ENCODE measurements at regions not wholly inside any gene's neighbourhood (a gene's known extent, or its start where the extent isn't known, plus 50 kb on each side); places are given as distances from the start of the nearest gene placed in this dataset.

DNA sequence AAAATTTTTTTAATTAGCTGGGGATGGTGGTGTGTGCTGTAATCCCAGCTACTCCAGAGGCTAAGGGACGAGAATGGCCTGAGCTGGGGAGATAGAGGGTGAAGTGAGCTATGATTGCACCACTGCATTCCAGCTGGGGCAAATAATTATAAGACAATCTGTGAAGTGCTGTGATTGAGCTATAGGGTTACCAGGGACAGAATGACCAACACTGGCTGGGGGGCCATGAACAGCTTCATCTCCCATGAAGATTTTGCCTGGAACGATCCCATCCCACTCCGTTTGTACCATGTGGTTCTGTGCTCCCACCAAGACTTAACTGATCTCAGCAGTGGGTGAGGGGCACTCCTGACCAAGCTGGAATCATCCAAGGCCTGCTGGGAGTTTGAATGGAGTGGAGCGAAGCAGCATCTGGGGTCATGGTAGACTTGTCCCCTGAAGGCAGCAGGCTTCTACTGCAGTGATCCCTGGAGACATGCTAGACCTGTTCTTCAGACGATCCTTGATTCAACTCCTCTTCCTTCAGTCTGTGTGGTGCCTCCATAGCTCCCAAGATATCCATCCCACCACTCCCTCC is 53.6 kb upstream of the CTPS1 start:
- no peak overlapping the region for H3K27ac ChIP-seq
- H3K4me3 ChIP-seq = no peak overlapping the region
- ATAC-seq (no peak), DNase-seq (no peak)
- TF ChIP-seq, protein P1, sequence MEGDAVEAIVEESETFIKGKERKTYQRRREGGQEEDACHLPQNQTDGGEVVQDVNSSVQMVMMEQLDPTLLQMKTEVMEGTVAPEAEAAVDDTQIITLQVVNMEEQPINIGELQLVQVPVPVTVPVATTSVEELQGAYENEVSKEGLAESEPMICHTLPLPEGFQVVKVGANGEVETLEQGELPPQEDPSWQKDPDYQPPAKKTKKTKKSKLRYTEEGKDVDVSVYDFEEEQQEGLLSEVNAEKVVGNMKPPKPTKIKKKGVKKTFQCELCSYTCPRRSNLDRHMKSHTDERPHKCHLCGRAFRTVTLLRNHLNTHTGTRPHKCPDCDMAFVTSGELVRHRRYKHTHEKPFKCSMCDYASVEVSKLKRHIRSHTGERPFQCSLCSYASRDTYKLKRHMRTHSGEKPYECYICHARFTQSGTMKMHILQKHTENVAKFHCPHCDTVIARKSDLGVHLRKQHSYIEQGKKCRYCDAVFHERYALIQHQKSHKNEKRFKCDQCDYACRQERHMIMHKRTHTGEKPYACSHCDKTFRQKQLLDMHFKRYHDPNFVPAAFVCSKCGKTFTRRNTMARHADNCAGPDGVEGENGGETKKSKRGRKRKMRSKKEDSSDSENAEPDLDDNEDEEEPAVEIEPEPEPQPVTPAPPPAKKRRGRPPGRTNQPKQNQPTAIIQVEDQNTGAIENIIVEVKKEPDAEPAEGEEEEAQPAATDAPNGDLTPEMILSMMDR (IDR thresholded peaks at IDR 0.05) = no peak
- TF ChIP-seq POLR2A (IDR thresholded peaks at IDR 0.05) = no peak
- H3K36me3 ChIP-seq (replicated peaks in 1 of 2; ENCODE audit: insufficient read depth in 1 of 2, low read depth in 2 of 2) = no peaks in the 10 kb centered on the region
- H3K4me1 ChIP-seq = peaks cover 31% of the 10 kb centered on the region
- no peaks in the 10 kb centered on the region for H3K9me3 ChIP-seq
- no peaks in the 10 kb centered on the region for H3K27me3 ChIP-seq
- intact Hi-C loops (cut with DNase I) = no loop called here
- WGBS, 2 donors = 67 to 81% methylated on average over 5 of the region's 5 CpGs

DNA sequence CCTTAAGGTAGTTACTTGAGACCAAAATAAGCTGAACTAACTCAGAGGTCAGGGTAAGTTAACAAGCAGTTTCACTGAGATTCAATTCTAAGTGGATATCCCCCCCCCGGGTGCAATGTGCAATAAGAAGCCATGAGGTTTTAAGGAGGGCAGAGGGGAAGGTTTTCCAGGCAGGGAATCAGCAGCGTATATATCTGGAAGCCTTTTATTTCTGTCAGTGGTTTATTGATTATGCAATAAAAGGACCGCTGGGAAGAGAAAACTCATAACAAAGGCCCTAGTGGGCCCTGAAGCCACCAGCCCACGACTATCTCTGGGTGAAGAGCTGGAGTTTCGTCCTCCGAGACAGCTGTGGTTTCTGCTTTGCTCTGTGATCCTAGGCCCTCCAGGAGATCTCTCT is 53.1 kb upstream of the CTPS1 start:
- Histone ChIP-seq H3K36me3 (replicated peaks in 1 of 2; ENCODE audit: insufficient read depth in 1 of 2, low read depth in 2 of 2) (no peaks in the 10 kb centered on the region), H3K9me3 (no peaks in the 10 kb centered on the region), H3K27me3 (no peaks in the 10 kb centered on the region), H3K4me3 (no peak overlapping the region), H3K4me1 (peaks cover 31% of the 10 kb centered on the region), H3K27ac (no peak overlapping the region)
- ATAC-seq (no peak), DNase-seq (no peak)
- WGBS, 2 donors = 55% methylated on average over 6 of the region's 6 CpGs
- TF ChIP-seq, protein P1 (IDR thresholded peaks at IDR 0.05) = no peak
- TF ChIP-seq POLR2A (IDR thresholded peaks at IDR 0.05) = no peak
- intact Hi-C loops (cut with DNase I) = no loop called here

DNA sequence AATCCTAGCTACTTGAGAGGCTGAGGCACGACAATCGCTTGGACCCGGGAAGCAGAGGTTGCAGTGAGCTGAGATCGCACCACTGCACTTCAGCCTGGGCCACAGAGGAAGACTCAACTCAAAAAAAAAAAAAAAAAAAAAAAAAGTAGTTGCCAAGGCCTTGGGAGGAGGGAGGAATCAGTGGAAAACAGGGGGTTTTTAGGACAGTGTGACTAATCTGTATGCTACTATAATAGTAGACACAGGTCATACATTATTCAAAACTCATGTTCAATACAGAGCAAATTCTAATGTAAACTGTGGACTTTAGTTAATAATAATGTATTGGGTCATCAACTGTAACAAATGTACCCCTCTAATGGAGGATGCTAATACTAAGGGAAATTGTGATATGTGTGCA is 51.7 kb upstream of the CTPS1 start:
- Histone ChIP-seq H3K4me1 (peaks cover 29% of the 10 kb centered on the region), H3K9me3 (no peaks in the 10 kb centered on the region), H3K27me3 (no peaks in the 10 kb centered on the region), H3K27ac (no peak overlapping the region), H3K36me3 (replicated peaks in 1 of 2; ENCODE audit: insufficient read depth in 1 of 2, low read depth in 2 of 2) (no peaks in the 10 kb centered on the region), H3K4me3 (no peak overlapping the region)
- ATAC-seq (no peak), DNase-seq (no peak)
- intact Hi-C loops (cut with DNase I) = no loop called here
- TF ChIP-seq POLR2A (IDR thresholded peaks at IDR 0.05) = no peak
- TF ChIP-seq, protein P1 (IDR thresholded peaks at IDR 0.05) = no peak
- 94% methylated on average over 4 of the region's 4 CpGs for WGBS, 2 donors

DNA sequence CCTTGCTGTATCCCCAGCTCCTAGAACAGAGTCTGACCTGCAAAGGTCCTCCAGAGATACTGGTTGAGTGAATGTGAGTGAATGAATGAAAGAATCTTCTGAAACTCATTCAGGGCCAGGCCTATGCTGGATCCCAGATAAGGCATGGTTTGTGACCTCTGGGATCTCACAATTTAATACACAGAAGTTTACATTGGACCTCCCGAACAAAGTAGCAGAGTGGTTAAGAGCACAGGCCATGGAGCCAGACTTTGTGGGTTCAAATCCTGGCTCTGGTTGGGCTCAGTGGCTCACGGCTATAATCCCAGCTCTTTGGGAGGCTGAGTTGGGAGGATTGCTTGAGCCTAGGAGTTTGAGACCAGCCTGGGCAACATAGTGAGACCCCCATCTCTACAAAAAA is 50.8 kb upstream of the CTPS1 start:
- Histone ChIP-seq H3K4me1 (peaks cover 21% of the 10 kb centered on the region), H3K4me3 (no peak overlapping the region), H3K9me3 (no peaks in the 10 kb centered on the region), H3K27me3 (no peaks in the 10 kb centered on the region), H3K36me3 (replicated peaks in 1 of 2; ENCODE audit: insufficient read depth in 1 of 2, low read depth in 2 of 2) (no peaks in the 10 kb centered on the region), H3K27ac (no peak overlapping the region)
- 92 to 93% methylated on average over 2 of the region's 2 CpGs for WGBS, 2 donors
- ATAC-seq (no peak), DNase-seq (no peak)
- intact Hi-C loops (cut with DNase I) = no loop called here
- TF ChIP-seq, protein P1 (IDR thresholded peaks at IDR 0.05) = no peak
- no peak for TF ChIP-seq POLR2A (IDR thresholded peaks at IDR 0.05)

DNA sequence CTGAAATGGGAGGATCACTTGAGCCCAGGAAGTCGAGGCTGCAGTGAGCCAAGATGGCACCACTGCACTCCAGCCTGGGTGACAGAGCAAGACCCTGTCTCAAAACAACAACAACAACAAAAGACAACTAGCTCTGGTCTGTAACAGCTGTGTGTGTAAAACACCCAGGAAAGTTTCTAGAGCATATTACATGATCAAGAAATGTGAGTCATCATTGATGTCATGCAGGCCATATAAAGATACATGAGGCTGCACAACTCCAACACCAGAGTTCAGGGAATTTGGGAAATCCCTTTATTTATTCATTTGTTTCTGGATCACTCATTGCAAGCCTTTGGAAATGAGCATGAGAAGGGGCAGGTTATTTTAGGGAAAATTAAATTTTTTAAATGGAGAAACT is 50.3 kb upstream of the CTPS1 start:
- TF ChIP-seq POLR2A (IDR thresholded peaks at IDR 0.05) = no peak
- TF ChIP-seq, protein P1 (IDR thresholded peaks at IDR 0.05) = no peak
- WGBS, 2 donors = 78 to 94% methylated on average over 1 of the region's 1 CpG
- no peak overlapping the region for H3K4me3 ChIP-seq
- peaks cover 21% of the 10 kb centered on the region for H3K4me1 ChIP-seq
- no peaks in the 10 kb centered on the region for H3K9me3 ChIP-seq
- H3K36me3 ChIP-seq (replicated peaks in 1 of 2; ENCODE audit: insufficient read depth in 1 of 2, low read depth in 2 of 2) = no peaks in the 10 kb centered on the region
- no peak for DNase-seq
- H3K27ac ChIP-seq = peak overlapping the region in 1 of 4 donors; percentile 64
- intact Hi-C loops (cut with DNase I) = no loop called here
- H3K27me3 ChIP-seq = no peaks in the 10 kb centered on the region
- ATAC-seq = no peak

Data from body of pancreas (tissue), 4 donors.